HG03039 (cell line): ENCODE measurements at regions not wholly inside any gene's neighbourhood (a gene's known extent, or its start where the extent isn't known, plus 50 kb on each side); places are given as distances from the start of the nearest gene placed in this dataset.
"Not testable (repeated sequence)": the region's sequence is repeated elsewhere in the genome, so short reads cannot be mapped to it uniquely, and the experiment has no call there.

ENCODE experiments used
- ATAC-seq: cut with Tn5 transposase; IDR thresholded peaks from one replicate; pipeline ENCODE4 v1.9.1; 2021; ENCODE audit warnings: mild to moderate bottlenecking, moderate library complexity; ENCODE audit not compliant: unreplicated experiment

DNA sequence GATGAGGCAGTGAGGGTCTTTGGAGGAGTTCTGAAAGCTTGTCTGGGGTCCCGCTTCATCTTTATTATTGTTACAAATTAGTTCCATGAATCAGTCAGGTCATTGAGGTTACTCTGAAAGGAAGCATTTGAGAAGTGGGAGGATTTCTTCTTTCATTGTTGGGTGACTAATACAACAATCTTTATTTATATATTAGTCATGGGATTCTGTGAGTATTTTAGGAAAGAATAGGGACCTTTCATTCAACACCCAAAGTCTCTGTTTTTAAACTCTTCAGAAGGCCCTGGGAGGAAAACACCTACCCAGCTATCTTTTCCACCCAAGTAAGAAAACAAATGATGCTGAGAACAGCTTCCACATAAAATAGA lies 98.3 kb downstream of the SOD2 start:
- ATAC-seq: no peak

DNA sequence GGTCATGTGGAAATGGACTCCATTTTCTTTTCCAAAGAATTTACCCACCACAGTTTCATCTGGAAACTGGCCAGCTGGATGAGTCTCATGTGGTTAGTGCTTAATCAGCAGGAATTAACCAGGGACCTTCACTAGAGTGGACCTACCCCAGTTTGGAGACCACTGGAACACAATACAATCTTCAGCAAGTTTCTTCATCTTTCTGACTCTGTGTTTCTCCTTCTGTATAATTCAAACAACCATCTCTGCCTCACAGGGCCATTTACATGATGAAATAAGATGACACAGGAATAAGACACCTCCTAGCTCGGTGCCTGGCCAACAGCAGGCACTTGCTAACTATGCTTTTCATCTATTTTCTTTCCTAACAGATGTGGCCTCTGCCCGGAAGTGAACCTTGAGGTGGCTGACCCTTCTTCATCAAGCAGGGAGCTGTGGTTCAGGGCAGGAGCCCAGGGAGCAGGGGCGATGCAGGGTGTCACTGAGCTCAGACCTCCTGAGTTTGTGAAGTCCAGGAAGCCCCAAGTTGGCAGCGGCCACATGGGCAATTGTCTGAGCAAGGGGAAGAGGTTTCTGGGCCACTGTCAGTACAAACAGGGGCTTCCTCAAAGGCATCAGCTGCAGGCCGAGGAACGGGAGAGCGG lies 98.8 kb downstream of the SOD2 start:
- no peak for ATAC-seq

DNA sequence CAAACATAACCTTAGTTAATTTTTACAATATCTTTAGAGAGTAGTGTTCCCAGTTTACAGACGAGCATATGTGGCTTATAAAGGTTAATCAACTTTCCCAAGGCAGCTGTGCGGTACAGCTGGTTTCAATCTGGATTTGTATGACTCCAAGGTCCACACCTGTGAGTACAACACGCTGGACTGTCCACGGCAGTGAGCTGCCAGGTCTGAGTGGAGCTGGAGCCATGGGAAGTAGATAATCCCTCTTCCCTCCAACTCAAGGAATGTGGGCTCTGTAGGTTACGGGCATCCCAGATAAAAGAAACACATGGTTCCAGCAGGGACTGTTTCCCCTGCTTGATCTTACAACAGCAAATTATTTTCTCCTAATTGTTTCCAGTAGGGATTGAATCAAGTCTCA lies 102.2 kb downstream of the SOD2 start:
- ATAC-seq: no peak

DNA sequence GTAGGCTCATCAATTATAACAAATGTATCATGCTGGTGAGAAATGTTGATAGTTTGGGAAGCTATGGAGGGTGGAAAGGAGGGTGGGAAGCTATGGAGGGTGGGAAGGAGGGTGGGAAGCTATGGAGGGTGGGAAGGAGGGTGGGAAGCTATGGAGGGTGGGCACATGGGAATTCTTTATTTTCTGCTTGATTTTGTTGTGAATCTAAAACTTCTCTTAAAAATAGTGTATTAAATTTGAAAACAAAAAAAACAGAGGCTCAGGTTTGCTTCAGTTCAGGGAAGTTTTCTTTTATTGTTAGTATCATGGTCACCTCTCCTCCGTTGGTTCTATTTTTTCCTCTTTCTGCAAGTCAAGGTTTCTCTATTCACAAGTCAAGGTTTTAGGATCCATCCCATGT lies 106.4 kb downstream of the SOD2 start:
- no peak for ATAC-seq

DNA sequence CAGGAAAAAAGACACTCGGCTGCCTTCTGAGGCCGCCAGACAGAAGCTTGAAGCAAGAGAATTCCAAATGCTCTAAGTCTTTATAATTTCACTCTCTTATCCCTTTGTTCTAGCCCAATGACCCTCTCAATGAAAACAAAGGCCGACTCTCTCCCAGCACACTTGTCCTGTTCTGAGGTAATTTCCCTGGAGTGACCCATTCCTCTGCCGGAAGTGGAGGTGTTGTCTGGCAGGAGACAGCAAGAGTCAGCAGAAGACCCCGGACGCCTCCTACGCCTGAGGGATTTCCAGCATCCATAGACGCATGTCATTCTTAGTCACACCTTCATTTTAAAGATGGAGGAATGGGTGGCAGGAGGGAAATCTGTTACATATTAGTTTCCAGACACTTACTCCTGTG lies 110.3 kb downstream of the SOD2 start:
- no peak for ATAC-seq

DNA sequence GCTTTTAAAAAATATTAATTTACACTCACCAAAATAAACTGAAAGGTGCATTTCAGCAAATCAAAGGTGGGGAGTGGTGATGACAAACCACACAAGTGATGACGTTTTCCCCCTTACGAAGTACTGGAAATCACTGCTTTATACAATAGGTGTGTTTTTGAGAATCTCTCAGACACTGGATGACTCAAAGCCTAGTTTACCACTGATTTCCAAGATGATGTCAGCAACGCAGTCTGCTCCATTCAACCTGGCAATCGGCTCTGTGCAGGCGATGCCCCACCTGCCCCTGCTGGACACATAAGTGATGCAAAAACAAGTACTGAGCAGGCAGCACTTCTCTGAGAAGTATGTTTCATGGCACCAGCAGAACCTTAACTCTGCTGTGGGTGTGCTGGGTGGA lies 114.4 kb downstream of the SOD2 start:
- no peak for ATAC-seq

DNA sequence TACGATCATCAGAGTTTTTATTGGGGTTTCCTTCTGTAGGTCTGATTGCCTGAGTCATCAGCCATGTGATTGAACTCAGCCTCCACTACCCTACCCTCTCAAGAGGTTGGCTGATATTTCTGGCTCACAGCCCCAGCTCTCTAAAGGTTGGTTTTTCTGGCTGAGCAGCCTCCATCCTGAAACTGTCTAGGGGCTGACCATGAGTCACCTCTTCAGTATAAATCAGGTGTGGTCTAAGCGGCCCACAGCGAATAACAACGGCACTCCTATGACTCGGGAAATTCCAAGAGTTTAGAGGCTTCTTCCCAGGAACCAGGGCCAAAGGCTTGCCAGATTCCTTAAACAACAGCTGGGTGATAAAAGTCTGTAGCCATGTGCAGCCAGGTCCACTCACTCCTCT lies 115.5 kb downstream of the SOD2 start:
- ATAC-seq: no peak

DNA sequence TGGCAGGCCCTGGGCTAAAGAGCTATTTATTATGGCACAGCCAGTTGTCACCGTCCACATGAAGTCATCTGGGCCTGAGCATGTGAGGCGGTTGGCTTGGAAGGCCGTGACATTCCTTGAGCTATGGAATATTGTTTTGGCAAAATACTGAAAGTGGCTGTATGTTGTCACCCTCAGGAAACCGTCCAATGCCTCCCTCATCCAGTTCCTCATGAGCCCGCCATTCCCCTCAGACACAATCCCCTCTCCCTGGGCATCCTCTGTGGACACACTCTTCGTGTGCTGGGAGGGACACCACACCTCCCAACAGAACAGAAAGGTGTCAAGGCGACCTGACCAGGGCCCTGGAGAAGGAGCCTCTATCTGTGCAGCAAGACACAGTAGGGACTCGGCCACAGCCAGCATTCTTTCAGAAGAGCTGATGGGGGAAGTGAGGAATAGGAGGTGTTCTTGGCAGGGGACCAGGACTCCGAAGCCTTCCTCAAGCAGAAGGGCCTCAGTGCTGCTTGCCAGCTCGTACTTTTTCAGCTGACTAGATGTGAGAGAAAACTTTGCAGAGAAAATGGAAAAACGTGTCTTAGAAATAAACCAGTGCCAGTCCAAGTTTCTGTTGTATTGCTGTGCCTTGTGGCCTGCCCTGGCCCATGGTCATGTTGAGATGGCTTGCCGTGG lies 120.5 kb downstream of the SOD2 start:
- no peak for ATAC-seq

DNA sequence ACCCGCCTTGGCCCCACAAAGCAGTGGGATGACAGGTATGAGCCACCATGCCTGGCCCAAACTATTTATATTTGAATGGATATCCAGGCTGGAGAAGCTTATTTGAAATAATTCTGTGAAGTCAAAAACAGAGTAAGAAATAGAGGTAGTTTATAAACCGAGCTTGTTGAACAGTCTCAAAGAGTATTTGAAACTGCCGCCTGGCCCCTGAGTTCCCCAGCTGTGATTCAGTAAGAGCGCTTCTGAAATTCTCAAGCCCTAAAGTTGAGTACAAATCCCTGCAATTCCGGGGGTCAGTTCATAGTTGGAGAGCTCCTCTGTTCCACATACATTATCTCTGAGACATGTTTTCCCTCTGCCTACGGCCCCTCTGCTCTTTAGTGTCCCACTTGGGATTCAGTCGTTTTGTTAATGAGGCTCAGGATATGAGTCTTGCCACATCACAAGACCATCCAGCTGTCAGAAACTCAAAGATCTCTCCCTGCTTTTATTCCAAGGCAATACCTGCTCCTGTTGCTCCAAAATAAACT lies 127.8 kb downstream of the SOD2 start:
- ATAC-seq: no peak

DNA sequence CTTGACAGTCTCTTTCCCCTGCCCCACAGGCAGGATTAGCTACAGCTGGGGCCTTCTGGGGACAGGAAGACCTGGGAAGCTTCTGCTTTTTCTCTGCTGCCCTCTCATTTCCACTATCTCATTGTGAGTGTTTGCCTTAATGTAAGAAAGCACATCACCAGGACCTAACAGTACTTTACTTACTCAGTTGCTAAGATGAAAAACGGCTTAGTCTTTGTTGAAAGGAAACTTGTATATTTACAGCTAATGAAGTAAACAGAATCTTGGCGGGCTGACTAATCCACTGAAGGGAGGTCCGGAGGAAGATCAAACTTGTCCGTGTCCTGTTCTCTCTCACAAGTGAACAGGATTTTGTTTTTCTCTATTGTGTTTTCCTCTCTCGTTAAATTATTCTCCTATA lies 128.6 kb downstream of the SOD2 start:
- no peak for ATAC-seq

DNA sequence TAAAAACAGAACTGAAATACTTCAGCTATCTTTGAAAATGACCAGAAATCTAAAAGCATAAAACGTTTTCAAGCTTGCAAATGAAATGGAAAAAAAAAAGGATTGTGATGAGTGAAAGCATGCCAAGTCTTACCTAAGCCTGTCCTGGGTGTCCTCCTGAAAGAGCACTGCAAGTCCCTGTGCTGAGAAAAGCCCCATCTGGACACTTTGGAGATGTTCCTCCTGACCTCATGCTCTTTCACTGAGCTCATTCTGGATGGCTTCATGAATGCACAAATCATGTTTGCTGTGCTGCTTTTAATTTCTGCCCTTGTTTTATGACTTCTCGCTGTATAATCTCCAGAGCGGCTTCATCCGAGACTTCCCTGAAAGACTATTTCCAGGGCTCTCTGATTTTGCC lies 136.0 kb downstream of the SOD2 start:
- no peak for ATAC-seq

DNA sequence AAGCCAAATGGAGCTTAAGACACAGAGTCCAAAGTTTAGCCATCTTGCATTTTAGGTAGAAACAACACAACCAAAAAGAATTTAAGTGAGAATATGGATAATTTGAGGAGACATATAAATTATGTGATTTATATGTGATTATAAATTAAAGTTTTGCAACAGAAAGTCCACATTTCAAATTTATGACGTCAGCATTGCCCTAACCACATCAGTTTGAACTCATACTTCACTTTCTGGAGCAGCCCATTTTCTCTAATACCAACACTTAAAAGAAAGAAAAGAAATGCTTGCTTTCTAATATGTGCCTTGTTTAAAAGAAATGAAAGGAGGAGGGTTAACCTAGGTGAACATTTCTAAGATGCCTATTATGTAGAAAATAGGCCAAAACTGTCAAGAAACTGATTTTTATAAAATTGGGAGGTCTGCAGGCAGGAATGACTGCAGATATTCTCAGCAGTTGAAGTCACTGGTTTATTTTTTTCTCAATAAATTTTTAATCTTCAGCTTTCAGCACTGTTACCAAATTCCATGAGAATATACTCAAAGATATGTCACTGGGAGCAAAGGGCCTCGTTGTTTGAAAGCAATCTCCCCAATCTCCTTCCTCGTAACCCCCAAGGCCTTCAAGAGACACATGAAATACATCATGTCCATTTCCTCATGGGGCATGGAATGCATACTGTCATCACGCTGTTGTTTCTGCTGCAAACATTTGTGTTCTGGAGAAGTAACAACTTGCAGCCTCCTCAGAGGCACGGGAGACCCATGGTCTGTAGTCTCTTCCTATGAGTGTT lies 137.8 kb downstream of the SOD2 start:
- ATAC-seq: no peak

DNA sequence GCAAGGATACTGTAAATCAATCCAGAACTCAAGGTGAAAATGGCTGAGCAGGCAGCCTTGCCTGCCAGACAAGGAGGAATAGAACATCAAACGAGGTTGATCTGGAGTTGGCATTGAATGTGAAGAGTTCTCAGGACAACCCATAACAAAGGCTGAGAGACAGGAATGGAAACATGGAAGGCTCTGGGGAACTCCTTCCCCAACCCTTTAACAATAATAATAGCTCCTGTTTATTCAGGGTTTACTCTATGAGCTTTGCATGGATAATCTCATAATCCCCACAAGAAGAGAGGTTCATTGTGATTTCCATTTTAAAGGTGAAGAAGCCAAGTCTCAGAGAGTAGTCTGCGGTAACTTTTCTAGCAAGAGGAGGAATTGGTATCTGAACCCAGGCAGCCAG lies 151.7 kb downstream of the SOD2 start:
- no peak for ATAC-seq

DNA sequence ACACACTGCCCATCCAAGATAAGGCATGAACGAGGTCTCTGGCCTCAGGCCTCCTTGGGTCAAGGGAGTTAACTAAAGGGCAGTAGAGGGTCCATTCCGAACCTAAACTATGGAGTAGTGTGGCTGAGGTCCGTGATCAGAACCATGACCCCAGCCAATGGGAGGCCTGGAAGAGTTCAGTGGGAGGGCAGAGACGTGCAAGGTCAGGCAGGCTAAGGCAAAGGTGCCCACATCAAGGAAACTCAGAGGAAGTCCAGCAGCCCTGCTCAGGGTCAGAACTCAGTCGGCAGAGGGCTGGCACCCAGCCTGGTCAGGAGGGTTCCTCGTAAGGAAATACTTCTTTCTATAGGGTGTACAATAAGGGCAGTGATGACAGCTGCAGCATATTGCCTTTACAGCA lies 152.2 kb downstream of the SOD2 start:
- ATAC-seq: no peak

DNA sequence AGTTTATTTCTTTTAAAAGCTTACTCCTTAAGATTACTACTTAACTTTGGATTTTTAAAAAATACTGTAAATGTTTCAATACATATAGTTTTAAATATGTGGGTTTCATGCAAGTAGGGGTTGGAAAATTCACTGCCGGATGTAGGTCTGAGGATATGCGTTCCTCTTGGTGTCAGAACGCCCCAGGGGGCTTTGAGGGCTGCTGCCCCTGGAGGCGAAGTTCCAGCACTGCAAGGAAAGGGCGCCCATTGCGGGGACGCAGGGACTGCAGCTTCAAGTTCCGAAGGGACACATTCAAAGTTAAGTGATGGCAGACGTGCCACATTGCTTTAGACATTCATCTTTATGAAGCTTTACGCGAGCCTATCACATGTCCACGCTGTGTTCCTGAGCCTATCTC lies 152.9 kb downstream of the SOD2 start:
- ATAC-seq: no peak

DNA sequence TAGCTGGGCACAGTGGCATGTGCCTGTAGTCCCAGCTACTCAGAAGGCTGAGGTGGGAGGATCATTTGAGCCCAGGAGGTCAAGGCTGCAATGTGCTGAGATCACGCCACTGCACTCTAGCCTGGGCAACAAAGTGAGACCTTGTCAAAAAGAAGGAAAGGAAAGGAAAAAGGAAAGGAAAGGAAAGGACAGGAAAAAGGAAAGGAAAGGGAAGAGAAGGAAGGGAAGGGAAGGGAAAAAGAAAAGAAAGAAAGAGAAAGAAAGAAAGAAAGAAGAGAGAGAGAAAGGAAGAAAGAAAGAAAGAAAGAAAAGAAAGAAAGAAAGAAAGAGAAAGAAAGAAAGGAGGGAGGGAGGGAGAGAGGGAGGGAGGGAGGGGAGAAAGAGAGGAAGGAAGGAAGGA lies 155.0 kb downstream of the SOD2 start:
- not testable (repeated sequence) for ATAC-seq

DNA sequence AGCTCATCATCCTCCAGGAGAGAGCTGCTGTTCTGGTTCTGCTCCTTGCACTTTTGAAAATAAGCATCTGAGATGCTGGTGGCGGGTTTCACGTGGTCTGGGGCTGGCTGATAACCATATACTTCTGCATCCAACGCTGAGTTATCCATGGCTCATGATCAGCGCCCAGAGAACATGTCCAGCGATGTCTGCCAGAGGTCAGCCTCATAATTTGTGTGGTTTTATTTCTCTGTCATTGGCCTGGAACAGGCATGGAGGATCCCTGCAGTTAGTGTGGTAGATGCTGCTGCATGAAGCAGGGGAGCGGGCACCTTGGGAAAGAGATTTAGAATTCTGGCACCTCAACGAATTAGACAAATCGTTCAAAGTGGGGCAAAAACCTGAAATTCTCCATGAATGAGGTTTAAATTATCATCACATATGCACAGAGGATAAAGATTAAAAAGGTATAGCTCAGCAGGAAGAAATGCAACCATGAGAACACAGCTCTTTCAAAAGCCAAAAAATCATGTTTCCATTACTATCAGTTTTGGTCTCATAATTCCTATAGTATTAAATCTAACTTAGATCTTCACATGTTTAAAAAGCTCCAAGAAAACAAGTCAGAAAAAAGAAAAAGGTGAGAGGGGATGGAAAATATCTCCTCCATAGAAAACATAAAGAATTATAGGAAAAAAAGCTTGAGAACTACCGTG lies 157.2 kb downstream of the SOD2 start:
- no peak for ATAC-seq

DNA sequence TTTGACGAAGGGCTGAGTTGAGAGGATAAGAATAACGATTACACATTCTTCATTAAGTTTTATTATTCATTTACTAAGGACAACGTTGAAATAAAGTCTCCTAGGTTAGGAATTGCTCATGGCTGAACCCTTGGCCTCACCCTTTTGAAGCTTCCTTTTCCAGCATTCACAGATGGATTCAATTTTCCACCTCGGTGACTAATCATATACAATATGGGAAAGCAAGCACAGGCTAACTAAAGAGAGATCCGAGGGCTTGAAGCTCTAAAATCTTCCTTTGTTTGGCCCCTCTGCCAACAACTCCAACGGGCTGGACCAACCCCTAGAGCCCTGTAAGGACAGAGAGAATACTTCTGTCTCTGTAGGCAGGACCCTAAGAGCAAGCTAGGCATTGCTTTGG lies 159.5 kb downstream of the SOD2 start:
- ATAC-seq: no peak

DNA sequence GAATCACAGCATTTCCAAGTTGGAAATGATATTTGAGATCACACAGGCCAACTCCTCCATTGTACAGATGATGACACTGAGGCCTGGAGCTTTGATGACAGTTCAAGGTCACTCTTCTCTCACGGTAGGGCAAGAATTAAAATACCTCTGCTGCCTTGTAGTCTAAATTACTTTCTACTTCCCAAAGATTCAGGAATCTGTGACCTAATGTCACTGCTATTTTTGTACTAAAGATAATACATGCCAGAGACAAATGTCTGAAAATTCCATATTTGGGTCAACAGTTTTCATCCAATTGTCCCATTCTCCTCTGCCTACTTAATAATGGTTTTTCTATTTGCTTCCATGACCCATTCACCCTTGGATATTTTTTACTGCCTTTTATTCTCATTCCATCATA lies 160.0 kb downstream of the SOD2 start:
- ATAC-seq: no peak

DNA sequence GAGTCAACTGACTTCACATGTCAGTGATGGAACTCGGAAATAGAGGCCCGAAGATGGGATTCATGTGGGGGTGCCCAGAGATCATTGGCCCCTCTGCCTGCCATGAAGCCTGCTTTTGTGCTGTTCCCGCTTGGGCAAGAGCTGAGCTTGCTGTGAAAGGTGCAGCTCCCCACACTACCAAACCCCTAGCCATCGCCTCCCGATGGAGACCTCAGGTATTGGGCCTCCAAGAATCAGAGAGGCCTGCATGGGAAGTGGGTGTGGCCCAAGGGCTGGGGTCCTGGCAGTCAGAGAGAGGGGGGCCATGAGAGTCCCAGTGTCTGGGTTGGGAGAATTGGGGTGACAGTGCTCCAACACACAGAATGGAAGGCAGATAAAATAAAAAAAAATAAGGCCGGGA lies 160.9 kb downstream of the SOD2 start:
- no peak for ATAC-seq

DNA sequence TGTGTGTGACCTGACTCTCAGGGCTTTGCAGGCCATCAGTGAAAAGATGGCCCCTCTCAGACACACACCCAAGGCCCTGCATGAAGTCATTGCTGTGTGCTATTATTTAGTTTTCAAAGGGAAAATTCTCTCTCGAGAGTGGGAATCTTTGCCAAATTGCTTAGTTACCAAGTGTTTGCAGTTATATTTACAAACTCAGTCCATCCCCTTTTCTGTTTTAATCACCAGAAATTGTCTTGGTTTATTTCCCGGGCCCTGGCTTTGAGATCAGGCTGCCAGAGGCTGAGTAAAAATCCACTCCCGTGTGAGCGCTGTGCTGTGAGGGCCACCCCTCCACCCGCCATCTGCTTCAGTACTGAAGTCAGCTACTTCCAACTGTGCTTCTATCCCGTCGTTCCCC lies 163.1 kb downstream of the SOD2 start:
- no peak for ATAC-seq

DNA sequence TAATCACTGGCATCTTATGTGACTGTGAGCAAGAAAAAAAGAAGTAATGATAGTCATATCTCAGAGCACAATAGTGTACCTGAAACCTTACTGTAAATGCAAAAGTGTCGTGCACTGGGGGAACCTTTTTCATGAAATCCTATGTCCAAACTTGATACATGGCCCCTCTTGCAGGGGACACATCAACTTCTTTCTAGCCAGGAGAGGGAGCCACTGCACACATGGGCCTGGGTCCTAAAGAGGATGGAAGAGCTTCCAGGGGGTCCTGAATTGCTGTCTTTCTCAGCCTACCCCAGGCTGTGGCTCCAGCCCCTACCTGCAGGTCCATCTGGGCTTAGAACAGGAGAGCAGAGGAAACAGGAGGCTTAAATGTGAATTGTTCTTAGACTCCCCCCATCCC lies 165.7 kb downstream of the SOD2 start:
- no peak for ATAC-seq
